GM12878 (cell line): ENCODE measurements at regions not wholly inside any gene's neighbourhood (a gene's known extent, or its start where the extent isn't known, plus 50 kb on each side); places are given as distances from the start of the nearest gene placed in this dataset.

ENCODE experiments used
- ATAC-seq: fragments of 200-7000 bp; cut with Tn5 transposase; 3 replicates; pipeline ENCODE4 v1.9.1; 2020; ENCODE audit warnings: mild to moderate bottlenecking, moderate library complexity
- BruUV-seq: library from RNA; stranded (reverse); fragments of 400-500 nt; replicated peaks from 2 replicates; lab custom pipeline; 2021; lab: Mats Ljungman, UMichigan
- CTCF ChIA-PET: fragments of 300-600 bp; sonication (Branson Sonifier 250); formaldehyde crosslinking; extraction: SDS; loops from one replicate; lab custom pipeline; 2021; ENCODE audit warnings: inconsistent platforms; lab: Yijun Ruan, JAX
- POLR2A ChIA-PET: fragments of 350-600 bp; formaldehyde crosslinking; extraction: SDS; loops from one replicate; lab custom pipeline; 2021; ENCODE audit warnings: inconsistent platforms; lab: Charles Lee
- RAD21 ChIA-PET: fragments of 300-600 bp; sonication (Branson Sonifier 250); formaldehyde crosslinking; loops from one replicate; lab custom pipeline; 2023; ENCODE audit warnings: antibody characterized with exemption; ENCODE audit not compliant: unreplicated experiment; lab: Charles Lee
- SMC1A ChIA-PET: fragments of 300-600 bp; sonication (Branson Sonifier 250); formaldehyde crosslinking; loops from one replicate; lab custom pipeline; 2023; ENCODE audit not compliant: unreplicated experiment, uncharacterized antibody; lab: Charles Lee
- DNase-seq: peaks from one replicate; pipeline ENCODE4 v3.0.0-alpha.2; 2011; ENCODE audit warnings: low read depth, low spot score
- FAIRE-seq: peaks from 3 replicates; lab custom pipeline; 2011; peaks lifted over from hg19 to GRCh38; lab: Jason Lieb, UNC
- H2AFZ ChIP-seq: 2 replicates; pipeline ENCODE4 v1.6.0; 2011; ENCODE audit warnings: low read depth, low read length, control low read depth; ENCODE audit not compliant: control insufficient read depth
- H3K27ac ChIP-seq: 2 replicates; pipeline ENCODE4 v1.5.1; 2011; ENCODE audit warnings: control low read depth; ENCODE audit not compliant: control insufficient read depth, insufficient read depth
- H3K27me3 ChIP-seq, 2 experiments: replicated peaks in 1 of 2; 2 replicates each; pipeline versions ENCODE4 v1.6.0 to v1.6.1; 2011; ENCODE audit warnings: low read length in 1 of 2; ENCODE audit not compliant: control insufficient read depth in 2 of 2, insufficient read depth in 2 of 2
- H3K36me3 ChIP-seq, 2 experiments: 2 replicates each; pipeline ENCODE4 v1.5.1; 2011; ENCODE audit warnings: low read length in 1 of 2; ENCODE audit not compliant: control insufficient read depth in 2 of 2, insufficient read depth in 2 of 2
- H3K4me1 ChIP-seq: 2 replicates; pipeline ENCODE4 v1.6.1; 2011; ENCODE audit warnings: mild to moderate bottlenecking, low read length, moderate library complexity, mixed read lengths; ENCODE audit not compliant: control insufficient read depth, insufficient read depth
- H3K4me2 ChIP-seq: 2 replicates; pipeline ENCODE4 v1.6.0; 2011; ENCODE audit warnings: control low read depth; ENCODE audit not compliant: control insufficient read depth, insufficient read depth
- H3K4me3 ChIP-seq: fragments of 200-600 bp; sonication (generic); 2 replicates; pipeline ENCODE4 v1.5.1; 2016
- H3K79me2 ChIP-seq: 2 replicates; pipeline ENCODE4 v1.6.0; 2011; ENCODE audit warnings: low read length; ENCODE audit not compliant: control insufficient read depth, insufficient read depth
- H3K9ac ChIP-seq: 2 replicates; pipeline ENCODE4 v1.8.0; 2011; ENCODE audit warnings: low read length, control low read depth, mixed read lengths; ENCODE audit not compliant: control insufficient read depth, insufficient read depth
- H3K9me3 ChIP-seq: replicated peaks from 3 replicates; pipeline ENCODE4 v1.5.1; 2011; ENCODE audit warnings: mild to moderate bottlenecking, low read length; ENCODE audit not compliant: control insufficient read depth, insufficient read depth
- H4K20me1 ChIP-seq: 2 replicates; pipeline ENCODE4 v1.6.0; 2011; ENCODE audit not compliant: control insufficient read depth, insufficient read depth
- KDM1A ChIP-seq: fragments of 200-600 bp; sonication (generic); IDR thresholded peaks from 2 replicates; pipeline ENCODE4 v1.6.1; 2016; ENCODE audit warnings: borderline replicate concordance
- PBX3 ChIP-seq: IDR thresholded peaks from 2 replicates; pipeline ENCODE4 v1.6.1; 2011; ENCODE audit warnings: mild to moderate bottlenecking, low read depth, low read length, moderate library complexity; ENCODE audit not compliant: insufficient replicate concordance
- REST ChIP-seq: IDR thresholded peaks from 2 replicates; pipeline ENCODE4 v1.6.1; 2012; ENCODE audit warnings: mild to moderate bottlenecking, low read depth, low read length
- WGBS: methylation state at CpG from one replicate; pipeline ENCODE4 v1.1.6; 2016; ENCODE audit warnings: low lambda C conversion rate; ENCODE audit not compliant: insufficient replicate concordance, insufficient coverage; ENCODE audit errors: missing lambda C conversion rate; 5-methylcytosine and 5-hydroxymethylcytosine counted together
- in situ Hi-C: fragments of 300-500 bp; cut with MboI; formaldehyde crosslinking; loops from 9 replicates; pipeline ENCODE4 v1.14.3; 2018; ENCODE audit warnings: mixed read lengths
- intact Hi-C: fragments of 100-400 bp; cut with micrococcal nuclease; formaldehyde crosslinking; loops from one replicate; pipeline ENCODE4 v1.14.2; 2022; ENCODE audit not compliant: unreplicated experiment

GRCh38 chr18:78713069-78713468 is 266.5 kb upstream of the SALL3 start:
- H4K20me1 ChIP-seq = no peaks in the 10 kb centered on the region
- FAIRE-seq (no peak), DNase-seq (no peak), ATAC-seq (no peak)
- no peak overlapping the region for H3K9ac ChIP-seq
- CTCF ChIA-PET = no interaction called here
- TF ChIP-seq REST (peak; percentile 66; the same call in 1 of the 2 replicates), PBX3 (no peak), KDM1A (no peak)
- H3K4me1 ChIP-seq = no peaks in the 10 kb centered on the region
- H3K27me3 ChIP-seq = no peaks in the 10 kb centered on the region
- no peak overlapping the region for H2AFZ ChIP-seq
- no peak overlapping the region for H3K4me2 ChIP-seq
- SMC1A ChIA-PET = no interaction called here
- RAD21 ChIA-PET = no interaction called here
- no peaks in the 10 kb centered on the region for H3K79me2 ChIP-seq
- in situ Hi-C loops = no loop called here
- 25% methylated on average over 6 of the region's 6 CpGs for WGBS
- POLR2A ChIA-PET = interaction anchor here (0.6 kb wide), 1 partner anchor 440 kb away, joined by 3 read pairs; no protein-coding TSS in a partner anchor
- no peaks in the 10 kb centered on the region for H3K36me3 ChIP-seq
- H3K4me3 ChIP-seq = no peak overlapping the region
- peaks cover 1% of the 10 kb centered on the region; the same call in 1 of the 3 replicates for H3K9me3 ChIP-seq
- intact Hi-C loops = no loop called here
- BruUV-seq = no TSS peak
- H3K27ac ChIP-seq = no peak overlapping the region
